Vagina (tissue), 2 donors: ENCODE measurements at regions not wholly inside any gene's neighbourhood (a gene's known extent, or its start where the extent isn't known, plus 50 kb on each side); places are given as distances from the start of the nearest gene placed in this dataset.

Source experiments
- CTCF ChIP-seq, 3 experiments: fragments of 450-650 bp in 2 of 3; fragments of 200-600 bp in 1 of 3; sonication (generic) in 1 of 3; IDR thresholded peaks; one replicate each; pipeline ENCODE4 v1.5.1; 2017 to 2019; ENCODE audit warnings: antibody characterized with exemption in 3 of 3, mild to moderate bottlenecking in 2 of 3, moderate library complexity in 2 of 3
- POLR2A ChIP-seq, 2 donors: fragments of 450-650 bp; IDR thresholded peaks; one replicate each; pipeline ENCODE4 v1.6.1; 2017; ENCODE audit warnings: antibody characterized with exemption in 2 of 2, mild to moderate bottlenecking in 2 of 2, moderate library complexity in 2 of 2
- POLR2AphosphoS5 ChIP-seq, 2 donors: sonication (generic); formaldehyde crosslinking; IDR thresholded peaks; one replicate each; pipeline ENCODE4 v1.9.0; 2017; ENCODE audit warnings: antibody characterized with exemption in 2 of 2, mild to moderate bottlenecking in 2 of 2, low read depth in 1 of 2; ENCODE audit not compliant: insufficient read depth in 1 of 2

GRCh38 chrX:7389576-7389975, 241.6 kb upstream of the PUDP start:
- TF ChIP-seq CTCF (IDR thresholded peaks at IDR 0.05) (no peak), POLR2A (IDR thresholded peaks at IDR 0.05) (no peak), POLR2AphosphoS5 (IDR thresholded peaks at IDR 0.05; ENCODE audit: insufficient read depth in 1 of 2, low read depth in 1 of 2) (no peak)
